HEK293T (cell line): ENCODE measurements at regions not wholly inside any gene's neighbourhood (a gene's known extent, or its start where the extent isn't known, plus 50 kb on each side); places are given as distances from the start of the nearest gene placed in this dataset.
"Not testable (repeated sequence)": the region's sequence is repeated elsewhere in the genome, so short reads cannot be mapped to it uniquely, and the experiment has no call there.

ENCODE experiments used
- CTCF ChIA-PET: fragments of 350-600 bp; formaldehyde crosslinking; extraction: SDS; loops from one replicate; lab custom pipeline; 2021; ENCODE audit warnings: antibody characterized with exemption, inconsistent platforms; lab: Yijun Ruan, JAX
- POLR2A ChIA-PET: fragments of 350-600 bp; formaldehyde crosslinking; extraction: SDS; loops from one replicate; lab custom pipeline; 2020; ENCODE audit warnings: antibody characterized with exemption, inconsistent platforms; lab: Yijun Ruan, JAX
- DNase-seq: peaks from one replicate; pipeline ENCODE4 v3.0.0; 2012; ENCODE audit warnings: mixed read lengths; ENCODE audit errors: extremely low spot score
- ARNT ChIP-seq: fragments of 450-650 bp; IDR thresholded peaks from 2 replicates; pipeline ENCODE4 v1.6.1; 2017; ENCODE audit warnings: mild to moderate bottlenecking
- BHLHE40 ChIP-seq: fragments of 450-650 bp; IDR thresholded peaks from 2 replicates; pipeline ENCODE4 v1.6.1; 2016; ENCODE audit warnings: mild to moderate bottlenecking, moderate library complexity, borderline replicate concordance
- CTBP1 ChIP-seq: fragments of 450-650 bp; IDR thresholded peaks from 2 replicates; pipeline ENCODE4 v1.6.1; 2016; ENCODE audit warnings: borderline replicate concordance
- ELF4 ChIP-seq: fragments of 450-650 bp; IDR thresholded peaks from 2 replicates; pipeline ENCODE4 v1.6.1; 2017; ENCODE audit warnings: antibody characterized with exemption
- FOXA1 ChIP-seq: fragments of 450-650 bp; IDR thresholded peaks from 2 replicates; pipeline ENCODE4 v1.6.1; 2016; ENCODE audit warnings: mild to moderate bottlenecking
- FOXK2 ChIP-seq: fragments of 450-650 bp; IDR thresholded peaks from 2 replicates; pipeline ENCODE4 v1.6.1; 2016; ENCODE audit warnings: mild to moderate bottlenecking
- FOXM1 ChIP-seq: fragments of 450-650 bp; IDR thresholded peaks from 2 replicates; pipeline ENCODE4 v1.6.1; 2017; ENCODE audit warnings: mild to moderate bottlenecking, borderline replicate concordance
- HDGF ChIP-seq: fragments of 450-650 bp; IDR thresholded peaks from 2 replicates; pipeline ENCODE4 v1.6.1; 2017; ENCODE audit warnings: antibody characterized with exemption, borderline replicate concordance
- L3MBTL2 ChIP-seq: fragments of 450-650 bp; conservative IDR thresholded peaks from 2 replicates; pipeline ENCODE4 v1.6.1; 2016; ENCODE audit warnings: mild to moderate bottlenecking
- LEF1 ChIP-seq: fragments of 450-650 bp; IDR thresholded peaks from 2 replicates; pipeline ENCODE4 v1.6.1; 2017; ENCODE audit warnings: mild to moderate bottlenecking, borderline replicate concordance
- NFRKB ChIP-seq: fragments of 450-650 bp; IDR thresholded peaks from 2 replicates; pipeline ENCODE4 v1.6.1; 2016; ENCODE audit warnings: mild to moderate bottlenecking, moderate library complexity
- PKNOX1 ChIP-seq: fragments of 450-650 bp; IDR thresholded peaks from 2 replicates; pipeline ENCODE4 v1.6.1; 2016
- SP1 ChIP-seq: fragments of 450-650 bp; IDR thresholded peaks from 2 replicates; pipeline ENCODE4 v1.6.1; 2017
- SUZ12 ChIP-seq: fragments of 450-650 bp; IDR thresholded peaks from 2 replicates; pipeline ENCODE4 v1.6.1; 2016; ENCODE audit warnings: mild to moderate bottlenecking
- TARDBP ChIP-seq: fragments of 450-650 bp; IDR thresholded peaks from 2 replicates; pipeline ENCODE4 v1.6.1; 2016
- ZNF384 ChIP-seq: fragments of 450-650 bp; IDR thresholded peaks from 2 replicates; pipeline ENCODE4 v1.6.1; 2016

GRCh38 chr5:87729781-87730180 is 317.1 kb upstream of the CCNH start:
- ChIA-PET CTCF (no interaction called here), POLR2A (no interaction called here)
- TF ChIP-seq FOXM1 (no peak), ARNT (no peak), ZNF384 (no peak), ELF4 (no peak)
- no peak for DNase-seq

GRCh38 chr5:87722286-87722685 is 309.6 kb upstream of the CCNH start:
- CTCF ChIA-PET = no interaction called here
- no peak for DNase-seq
- POLR2A ChIA-PET = no interaction called here
- no peak for TF ChIP-seq ARNT
- no peak for TF ChIP-seq SUZ12
- no peak for TF ChIP-seq ELF4
- TF ChIP-seq PKNOX1 = no peak
- TF ChIP-seq BHLHE40 = no peak
- no peak for TF ChIP-seq TARDBP
- TF ChIP-seq SP1 = no peak
- TF ChIP-seq HDGF = no peak
- TF ChIP-seq ZNF384 = no peak
- no peak for TF ChIP-seq FOXM1
- no peak for TF ChIP-seq LEF1
- no peak for TF ChIP-seq FOXK2
- no peak for TF ChIP-seq L3MBTL2
- TF ChIP-seq CTBP1 = no peak
- TF ChIP-seq FOXA1 = no peak
- no peak for TF ChIP-seq NFRKB

GRCh38 chr5:87718224-87718925 is 305.6 kb upstream of the CCNH start:
- CTCF ChIA-PET, POLR2A ChIA-PET, DNase-seq: not testable (repeated sequence)

DNA sequence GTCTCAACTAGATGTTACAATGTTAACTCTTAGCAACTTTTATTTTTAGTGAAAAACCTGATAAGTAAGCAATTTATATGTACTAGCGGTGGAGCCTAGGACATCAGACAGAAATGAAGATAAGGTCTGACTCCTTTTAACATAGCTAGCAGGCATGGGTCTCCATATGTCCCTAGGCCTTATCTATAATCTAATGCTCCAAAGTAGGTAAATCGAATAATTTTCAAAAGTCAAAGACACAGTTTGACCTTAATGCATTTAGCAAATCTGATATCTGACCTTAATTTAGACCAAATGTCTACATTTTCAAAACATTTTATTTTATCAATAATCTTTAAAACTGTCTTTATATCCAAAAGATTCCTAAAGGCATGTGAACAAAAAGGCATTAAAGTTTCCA is 305.0 kb upstream of the CCNH start:
- ChIA-PET POLR2A (no interaction called here), CTCF (no interaction called here)
- TF ChIP-seq ZNF384 (no peak), NFRKB (no peak), SUZ12 (no peak), BHLHE40 (no peak), ELF4 (no peak), ARNT (no peak), FOXM1 (no peak), FOXK2 (no peak), SP1 (no peak), FOXA1 (no peak)
- DNase-seq = no peak

- ChIA-PET CTCF (no interaction called here), POLR2A (no interaction called here)
- TF ChIP-seq BHLHE40 (no peak), PKNOX1 (no peak), ZNF384 (no peak), LEF1 (no peak), FOXA1 (no peak), CTBP1 (no peak), HDGF (no peak), ARNT (no peak), TARDBP (no peak), SP1 (no peak)
- no peak for DNase-seq
Observed at GRCh38 chr5:87705876-87706275, 293.1 kb upstream of the CCNH start.

GRCh38 chr5:87686975-87687374 is 274.2 kb upstream of the CCNH start:
- POLR2A ChIA-PET = no interaction called here
- DNase-seq = no peak
- TF ChIP-seq SUZ12 (no peak), ZNF384 (no peak), ARNT (no peak)
- CTCF ChIA-PET = no interaction called here

DNA sequence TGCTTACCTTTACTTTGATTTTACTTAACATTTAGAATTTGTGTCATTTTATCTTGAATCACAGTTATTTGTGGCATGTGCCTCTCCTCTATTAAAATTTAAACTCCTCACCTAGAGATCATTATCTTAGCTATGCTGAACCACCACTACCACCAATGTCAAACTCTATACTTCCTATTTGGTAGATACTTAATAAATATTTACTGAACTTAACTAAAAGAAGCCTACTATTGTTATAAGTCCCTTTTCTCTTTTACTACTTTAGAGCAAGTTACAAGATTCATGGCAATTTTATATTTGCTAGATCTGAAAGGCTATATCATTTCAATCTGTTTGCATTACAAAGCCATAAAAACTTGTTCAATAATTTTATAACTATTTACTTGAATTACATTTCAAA is 273.3 kb upstream of the CCNH start:
- TF ChIP-seq NFRKB = no peak
- TF ChIP-seq HDGF = no peak
- no peak for TF ChIP-seq FOXK2
- TF ChIP-seq ARNT = no peak
- TF ChIP-seq LEF1 = no peak
- no peak for TF ChIP-seq ZNF384
- no peak for TF ChIP-seq SUZ12
- no peak for TF ChIP-seq BHLHE40
- no peak for TF ChIP-seq ELF4
- ChIA-PET POLR2A (no interaction called here), CTCF (no interaction called here)
- DNase-seq = no peak

DNA sequence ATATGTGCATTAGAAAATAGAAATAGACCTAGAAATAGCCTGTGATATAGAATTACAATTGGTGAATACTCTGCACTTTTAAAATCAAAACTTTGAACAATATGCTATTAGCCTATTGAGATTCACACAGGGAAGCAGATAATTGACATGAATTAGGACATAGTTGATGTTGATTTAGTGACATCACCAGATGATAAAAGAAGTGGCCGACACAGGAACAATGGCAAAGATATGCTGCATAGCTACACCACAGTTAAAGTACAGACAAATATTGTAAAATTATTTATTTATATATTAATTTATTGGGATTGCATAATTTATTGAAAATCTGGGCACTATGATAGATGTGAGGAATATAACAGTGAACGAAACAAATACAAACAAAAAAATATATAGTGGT is 261.5 kb upstream of the CCNH start:
- ChIA-PET POLR2A (no interaction called here), CTCF (no interaction called here)

More for the DNA sequence above, 261.5 kb upstream of the CCNH start:
- DNase-seq = no peak
- TF ChIP-seq CTBP1 = no peak
- no peak for TF ChIP-seq LEF1
- TF ChIP-seq PKNOX1 = no peak
- TF ChIP-seq BHLHE40 = no peak
